ENCODE measurements at regions not wholly inside any gene's neighbourhood (a gene's known extent, or its start where the extent isn't known, plus 50 kb on each side); places are given as distances from the start of the nearest gene placed in this dataset.

GRCh38 chr4:59869056-59869455 is 1331.1 kb upstream of the ADGRL3 start:
- no peaks in the 10 kb centered on the region for H4K20me1 ChIP-seq (replicated peaks; ENCODE audit: control insufficient read depth, extremely low read depth, insufficient read depth, low read length)
- no peak overlapping the region for H2AFZ ChIP-seq (ENCODE audit: low read depth, low read length)
- CTCF ChIA-PET = no interaction called here
- intact Hi-C loops (cut with micrococcal nuclease) (no loop called here), dilution Hi-C loops (cut with MboI; ENCODE audit: extremely low pct_ligation_motif_present, low sequenced_read_pairs) (no loop called here)
- no peak overlapping the region for H3K27ac ChIP-seq (ENCODE audit: insufficient read depth, low read depth, low read length)
- BruUV-seq (replicated peaks) = no TSS peak
- no peaks in the 10 kb centered on the region for H3K79me2 ChIP-seq (ENCODE audit: control insufficient read depth, insufficient read depth, low read length)
- DNase-seq (ENCODE audit: low read depth, low spot score) = no peak
- no peaks in the 10 kb centered on the region for H3K9me3 ChIP-seq (replicated peaks; ENCODE audit: control insufficient read depth, insufficient read depth, low read length)
- H3K4me1 ChIP-seq (ENCODE audit: control insufficient read depth, extremely low read depth, insufficient read depth, low read length) = no peaks in the 10 kb centered on the region
- H3K4me2 ChIP-seq (ENCODE audit: insufficient read depth, low read length) = no peak overlapping the region
- POLR2A ChIA-PET = no interaction called here
- no peak overlapping the region for H3K9ac ChIP-seq (replicated peaks; ENCODE audit: extremely low read depth, insufficient read depth, low read length)
- TF ChIP-seq MYC (IDR thresholded peaks at IDR 0.05; ENCODE audit: low read depth, low read length) = no peak
- no peak for TF ChIP-seq JUN (IDR thresholded peaks at IDR 0.05; ENCODE audit: borderline replicate concordance, insufficient read depth, insufficient read length, low read depth)
- TF ChIP-seq POLR2A (IDR thresholded peaks at IDR 0.05; ENCODE audit: low read depth, low read length) = no peak
- TF ChIP-seq POLR2AphosphoS5 (IDR thresholded peaks at IDR 0.05; ENCODE audit: insufficient read depth, low read depth, low read length) = no peak
- no peak for TF ChIP-seq GATA2 (IDR thresholded peaks at IDR 0.05; ENCODE audit: insufficient read depth, insufficient read length, low read depth, low read length)
- TF ChIP-seq EZH2 (IDR thresholded peaks at IDR 0.05; ENCODE audit: borderline replicate concordance, low read depth, low read length, severe bottlenecking) = no peak
- TF ChIP-seq, protein P1, sequence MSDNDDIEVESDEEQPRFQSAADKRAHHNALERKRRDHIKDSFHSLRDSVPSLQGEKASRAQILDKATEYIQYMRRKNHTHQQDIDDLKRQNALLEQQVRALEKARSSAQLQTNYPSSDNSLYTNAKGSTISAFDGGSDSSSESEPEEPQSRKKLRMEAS (IDR thresholded peaks at IDR 0.05; ENCODE audit: insufficient read depth, insufficient read length) = no peak
- TF ChIP-seq, protein P2, sequence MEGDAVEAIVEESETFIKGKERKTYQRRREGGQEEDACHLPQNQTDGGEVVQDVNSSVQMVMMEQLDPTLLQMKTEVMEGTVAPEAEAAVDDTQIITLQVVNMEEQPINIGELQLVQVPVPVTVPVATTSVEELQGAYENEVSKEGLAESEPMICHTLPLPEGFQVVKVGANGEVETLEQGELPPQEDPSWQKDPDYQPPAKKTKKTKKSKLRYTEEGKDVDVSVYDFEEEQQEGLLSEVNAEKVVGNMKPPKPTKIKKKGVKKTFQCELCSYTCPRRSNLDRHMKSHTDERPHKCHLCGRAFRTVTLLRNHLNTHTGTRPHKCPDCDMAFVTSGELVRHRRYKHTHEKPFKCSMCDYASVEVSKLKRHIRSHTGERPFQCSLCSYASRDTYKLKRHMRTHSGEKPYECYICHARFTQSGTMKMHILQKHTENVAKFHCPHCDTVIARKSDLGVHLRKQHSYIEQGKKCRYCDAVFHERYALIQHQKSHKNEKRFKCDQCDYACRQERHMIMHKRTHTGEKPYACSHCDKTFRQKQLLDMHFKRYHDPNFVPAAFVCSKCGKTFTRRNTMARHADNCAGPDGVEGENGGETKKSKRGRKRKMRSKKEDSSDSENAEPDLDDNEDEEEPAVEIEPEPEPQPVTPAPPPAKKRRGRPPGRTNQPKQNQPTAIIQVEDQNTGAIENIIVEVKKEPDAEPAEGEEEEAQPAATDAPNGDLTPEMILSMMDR (IDR thresholded peaks at IDR 0.05; ENCODE audit: extremely low read depth in 1 of 2, insufficient read depth in 1 of 2, low read depth in 1 of 2, low read length in 2 of 2) = no peak
- no peak for TF ChIP-seq FOS (IDR thresholded peaks at IDR 0.05; ENCODE audit: borderline replicate concordance, insufficient read depth, low read length)
- no peak for FAIRE-seq
- no peaks in the 10 kb centered on the region for H3K9me1 ChIP-seq (replicated peaks; ENCODE audit: control insufficient read depth, extremely low read depth, insufficient read depth, low read length)
- no peaks in the 10 kb centered on the region for H3K36me3 ChIP-seq (ENCODE audit: control insufficient read depth in 2 of 2, extremely low read depth in 1 of 2, insufficient read depth in 2 of 2, low read length in 2 of 2)
- no peak overlapping the region for H3K4me3 ChIP-seq (replicated peaks in 1 of 3; ENCODE audit: insufficient read depth in 1 of 3, low read depth in 1 of 3, low read length in 3 of 3)
- no peaks in the 10 kb centered on the region for H3K27me3 ChIP-seq (ENCODE audit: control insufficient read depth in 2 of 2, insufficient read depth in 2 of 2, low read length in 2 of 2)
